SK-N-MC (cell line): ENCODE measurements at regions not wholly inside any gene's neighbourhood (a gene's known extent, or its start where the extent isn't known, plus 50 kb on each side); places are given as distances from the start of the nearest gene placed in this dataset.

Experiments used
- DNase-seq: peaks from one replicate; pipeline ENCODE4 v3.0.0-alpha.2; 2011; ENCODE audit warnings: low read depth, low spot score
- H3K27ac ChIP-seq: fragments of 200-600 bp; sonication (generic); 2 replicates; pipeline ENCODE4 v1.5.1; 2016; ENCODE audit warnings: mixed run types
- H3K36me3 ChIP-seq: fragments of 200-600 bp; sonication (generic); 2 replicates; pipeline ENCODE4 v1.6.1; 2017; ENCODE audit warnings: antibody characterized with exemption, low read length, mixed read lengths; ENCODE audit not compliant: insufficient read depth
- H3K4me3 ChIP-seq: fragments of 200-600 bp; sonication (generic); 2 replicates; pipeline ENCODE4 v1.5.1; 2016
- H3K9ac ChIP-seq: fragments of 200-600 bp; sonication (generic); 2 replicates; pipeline ENCODE4 v1.8.0; 2017; ENCODE audit warnings: mixed run types, mixed read lengths; ENCODE audit not compliant: insufficient read length
- H3K9me3 ChIP-seq: fragments of 200-600 bp; sonication (generic); 2 replicates; pipeline ENCODE4 v1.6.1; 2017; ENCODE audit warnings: low read depth, mild to moderate bottlenecking, antibody characterized with exemption, low read length, moderate library complexity, mixed read lengths
- EZH2 ChIP-seq: fragments of 200-600 bp; sonication (generic); IDR thresholded peaks from one replicate; pipeline ENCODE4 v1.6.1; 2017; ENCODE audit warnings: antibody characterized with exemption
- FOXP2 ChIP-seq: optimal IDR thresholded peaks from 2 replicates; pipeline ENCODE3; 2011; ENCODE audit warnings: mild to moderate bottlenecking, moderate library complexity; ENCODE audit not compliant: insufficient read depth; ENCODE audit errors: extremely low read length, control extremely low read depth
- POLR2AphosphoS5 ChIP-seq: IDR thresholded peaks from 2 replicates; pipeline ENCODE4 v1.6.1; 2012; ENCODE audit warnings: mild to moderate bottlenecking, low read depth, low read length, borderline replicate concordance

- H3K4me3 ChIP-seq, result no peak overlapping the region
- no peak overlapping the region for H3K27ac ChIP-seq
- H3K9me3 ChIP-seq, result no peaks in the 10 kb centered on the region
- no peak for DNase-seq
- TF ChIP-seq EZH2, result no peak
- no peak for TF ChIP-seq POLR2AphosphoS5
- TF ChIP-seq FOXP2, result no peak
- H3K36me3 ChIP-seq, result no peaks in the 10 kb centered on the region
- no peak overlapping the region for H3K9ac ChIP-seq
These were observed 342.2 kb upstream of the AKR1E2 start for GRCh38 chr10:4483811-4484210.

- H3K27ac ChIP-seq, result no peak overlapping the region
- TF ChIP-seq FOXP2 (no peak), POLR2AphosphoS5 (no peak), EZH2 (no peak)
- H3K9me3 ChIP-seq, result no peaks in the 10 kb centered on the region
- no peak overlapping the region for H3K9ac ChIP-seq
- no peaks in the 10 kb centered on the region for H3K36me3 ChIP-seq
- no peak for DNase-seq
- no peak overlapping the region for H3K4me3 ChIP-seq
These were observed 343.3 kb upstream of the AKR1E2 start for GRCh38 chr10:4482659-4483058.

- DNase-seq, result no peak
- no peak for TF ChIP-seq POLR2AphosphoS5
- no peak for TF ChIP-seq FOXP2
- TF ChIP-seq EZH2, result no peak
These were observed 344.8 kb upstream of the AKR1E2 start for GRCh38 chr10:4481192-4481591.

GRCh38 chr10:4479342-4479741 is 346.7 kb upstream of the AKR1E2 start:
- TF ChIP-seq POLR2AphosphoS5 (no peak), FOXP2 (no peak), EZH2 (no peak)
- H3K4me3 ChIP-seq, result no peak overlapping the region
- H3K36me3 ChIP-seq, result no peaks in the 10 kb centered on the region

More at GRCh38 chr10:4481192-4481591, 344.8 kb upstream of the AKR1E2 start:
- Histone ChIP-seq H3K27ac (no peak overlapping the region), H3K4me3 (no peak overlapping the region), H3K36me3 (no peaks in the 10 kb centered on the region), H3K9me3 (no peaks in the 10 kb centered on the region), H3K9ac (no peak overlapping the region)

DNA sequence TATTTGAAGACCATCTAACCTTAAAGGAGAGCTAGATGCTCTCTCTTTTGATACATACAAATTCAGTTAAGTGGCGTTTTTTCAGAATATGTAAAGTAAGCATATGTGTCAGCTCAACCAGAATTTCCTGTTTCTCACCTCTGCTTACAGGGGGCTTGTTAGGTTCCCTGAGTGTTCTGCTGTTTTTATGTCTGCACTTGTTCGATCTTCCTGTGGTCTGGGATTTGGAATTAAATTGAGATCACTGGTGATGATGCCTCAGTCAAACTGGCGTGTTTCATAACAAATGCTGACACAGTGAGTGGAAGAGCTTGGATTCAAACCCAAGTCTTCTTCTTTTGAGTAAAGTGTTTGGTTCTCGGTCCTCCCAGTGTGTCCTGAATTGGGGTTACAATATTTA is 348.3 kb upstream of the AKR1E2 start:
- Histone ChIP-seq H3K27ac (no peak overlapping the region), H3K9ac (no peak overlapping the region)

More at GRCh38 chr10:4479342-4479741, 346.7 kb upstream of the AKR1E2 start:
- Histone ChIP-seq H3K9me3 (no peaks in the 10 kb centered on the region), H3K9ac (no peak overlapping the region), H3K27ac (no peak overlapping the region)
- no peak for DNase-seq

GRCh38 chr10:4475827-4476490 is 350.0 kb upstream of the AKR1E2 start:
- Histone ChIP-seq H3K36me3 (no peaks in the 10 kb centered on the region), H3K27ac (no peak overlapping the region), H3K4me3 (no peak overlapping the region), H3K9ac (no peak overlapping the region), H3K9me3 (no peaks in the 10 kb centered on the region)
- DNase-seq, result no peak
- TF ChIP-seq EZH2 (no peak), FOXP2 (no peak), POLR2AphosphoS5 (no peak)

More for the DNA sequence above, 348.3 kb upstream of the AKR1E2 start:
- no peak for DNase-seq
- Histone ChIP-seq H3K9me3 (no peaks in the 10 kb centered on the region), H3K4me3 (no peak overlapping the region), H3K36me3 (no peaks in the 10 kb centered on the region)
- TF ChIP-seq FOXP2, result no peak
- TF ChIP-seq EZH2, result no peak
- TF ChIP-seq POLR2AphosphoS5, result no peak

DNA sequence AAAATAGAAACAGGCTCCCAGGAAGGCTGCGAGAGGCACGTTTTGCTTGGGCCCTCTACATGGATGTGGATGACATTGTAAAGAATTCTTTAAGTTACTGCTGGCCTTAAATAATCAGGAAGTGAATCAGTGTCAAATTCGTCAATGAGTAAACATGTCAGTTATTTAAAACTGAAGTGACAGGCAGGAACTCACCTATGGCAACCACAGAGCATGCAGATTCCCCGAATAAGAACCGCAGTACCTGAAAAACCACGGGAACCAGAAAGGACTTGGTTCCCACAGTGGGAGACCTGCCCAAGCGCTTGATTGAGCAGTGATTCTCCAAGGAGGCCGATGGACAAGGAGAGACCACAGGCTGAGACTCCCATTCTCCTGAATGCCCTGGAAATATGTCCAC is 351.2 kb upstream of the AKR1E2 start:
- H3K9me3 ChIP-seq, result no peaks in the 10 kb centered on the region
- no peak overlapping the region for H3K4me3 ChIP-seq

DNA sequence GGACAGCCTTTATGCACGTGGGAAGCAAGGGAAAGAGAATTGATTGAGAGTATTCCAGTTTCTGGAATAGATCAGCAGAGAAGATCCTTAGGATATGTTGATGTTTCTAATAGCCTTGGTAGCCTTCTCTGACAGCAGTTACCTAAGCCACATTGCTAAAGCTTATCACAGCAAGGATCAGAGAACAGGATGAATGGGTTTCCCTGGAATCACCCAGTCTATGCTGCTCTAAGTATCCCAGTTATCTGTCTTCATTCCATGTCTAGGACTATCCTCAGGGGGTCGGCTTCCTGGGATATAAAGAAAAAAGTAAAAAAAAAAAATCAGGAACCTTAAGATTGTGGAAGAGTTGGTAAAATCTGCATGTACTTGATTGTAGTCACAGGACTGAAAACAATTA is 352.0 kb upstream of the AKR1E2 start:
- H3K9ac ChIP-seq, result no peak overlapping the region
- DNase-seq, result no peak
- no peaks in the 10 kb centered on the region for H3K9me3 ChIP-seq
- no peak overlapping the region for H3K4me3 ChIP-seq
- H3K36me3 ChIP-seq, result no peaks in the 10 kb centered on the region
- no peak for TF ChIP-seq FOXP2
- TF ChIP-seq POLR2AphosphoS5, result no peak
- no peak overlapping the region for H3K27ac ChIP-seq

More for the DNA sequence above, 351.2 kb upstream of the AKR1E2 start:
- Histone ChIP-seq H3K27ac (no peak overlapping the region), H3K36me3 (no peaks in the 10 kb centered on the region), H3K9ac (no peak overlapping the region)
- no peak for TF ChIP-seq POLR2AphosphoS5
- no peak for TF ChIP-seq EZH2
- no peak for TF ChIP-seq FOXP2
- no peak for DNase-seq

DNA sequence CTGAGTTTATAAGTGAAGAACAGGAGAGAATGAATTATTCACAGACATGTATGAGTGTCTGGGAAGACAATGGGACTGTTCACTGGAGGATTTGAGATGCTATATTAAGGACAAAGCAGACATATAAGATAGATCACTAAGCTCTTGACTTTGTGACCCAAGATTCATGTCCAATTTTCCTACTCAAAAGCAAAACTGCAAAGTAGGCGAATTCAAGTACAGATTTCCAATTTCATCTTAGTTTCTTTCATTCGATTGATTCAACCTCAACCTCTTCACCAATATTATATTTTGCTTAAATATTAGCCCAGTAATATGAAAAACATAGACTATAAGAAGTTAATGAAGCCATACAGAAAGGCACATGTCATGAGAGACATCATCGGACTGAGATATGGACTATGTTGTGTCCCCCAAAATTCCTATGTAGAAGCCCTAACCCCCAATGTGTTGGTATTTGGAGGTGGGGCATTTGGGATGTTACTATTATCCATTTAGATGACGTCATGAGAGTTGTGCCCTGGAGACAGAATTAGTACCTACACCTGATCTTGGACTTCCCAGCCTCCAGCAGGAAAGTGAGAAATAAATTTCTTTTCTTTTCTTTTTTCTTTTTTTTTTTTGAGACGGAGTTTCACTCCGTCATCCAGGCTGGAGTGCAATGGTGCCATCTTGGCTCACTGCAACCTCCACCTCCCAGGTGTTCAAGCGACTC is 353.7 kb upstream of the AKR1E2 start:
- Histone ChIP-seq H3K27ac (no peak overlapping the region), H3K4me3 (no peak overlapping the region), H3K9ac (no peak overlapping the region), H3K36me3 (no peaks in the 10 kb centered on the region), H3K9me3 (no peaks in the 10 kb centered on the region)
- TF ChIP-seq FOXP2, result no peak
- TF ChIP-seq EZH2, result no peak
- no peak for DNase-seq
